HG03460 (cell line): ENCODE measurements at regions not wholly inside any gene's neighbourhood (a gene's known extent, or its start where the extent isn't known, plus 50 kb on each side); places are given as distances from the start of the nearest gene placed in this dataset.
"Not testable (repeated sequence)": the region's sequence is repeated elsewhere in the genome, so short reads cannot be mapped to it uniquely, and the experiment has no call there.

ENCODE experiments used
- ATAC-seq: cut with Tn5 transposase; IDR thresholded peaks from one replicate; pipeline ENCODE4 v1.9.1; 2021; ENCODE audit not compliant: unreplicated experiment

GRCh38 chr14:82872494-82872893 lies 1338.8 kb upstream of the SEL1L start:
- no peak for ATAC-seq

GRCh38 chr14:82878951-82879350 lies 1345.3 kb upstream of the SEL1L start:
- no peak for ATAC-seq

GRCh38 chr14:82879949-82880535 lies 1346.4 kb upstream of the SEL1L start:
- no peak for ATAC-seq

- no peak for ATAC-seq
Observed at GRCh38 chr14:82886670-82887069, 1353.0 kb upstream of the SEL1L start.

GRCh38 chr14:82889701-82890100 lies 1356.0 kb upstream of the SEL1L start:
- ATAC-seq, result no peak

GRCh38 chr14:82896476-82896875 lies 1362.8 kb upstream of the SEL1L start:
- no peak for ATAC-seq

- ATAC-seq, result no peak
Observed at GRCh38 chr14:82897469-82898308, 1364.0 kb upstream of the SEL1L start.

GRCh38 chr14:82905762-82906161 lies 1372.1 kb upstream of the SEL1L start:
- no peak for ATAC-seq

- ATAC-seq, result no peak
Observed at GRCh38 chr14:82911930-82912329, 1378.3 kb upstream of the SEL1L start.

- no peak for ATAC-seq
Observed at GRCh38 chr14:82913396-82913795, 1379.7 kb upstream of the SEL1L start.

- ATAC-seq, result no peak
Observed at GRCh38 chr14:82915381-82915780, 1381.7 kb upstream of the SEL1L start.

GRCh38 chr14:82935691-82936090 lies 1402.0 kb upstream of the SEL1L start:
- no peak for ATAC-seq

GRCh38 chr14:82951171-82951570 lies 1417.5 kb upstream of the SEL1L start:
- no peak for ATAC-seq

GRCh38 chr14:82963756-82964155 lies 1430.1 kb upstream of the SEL1L start:
- ATAC-seq, result no peak

- no peak for ATAC-seq
Observed at GRCh38 chr14:82987502-82988124, 1454.0 kb upstream of the SEL1L start.

GRCh38 chr14:82994547-82994946 lies 1460.9 kb upstream of the SEL1L start:
- ATAC-seq, result not testable (repeated sequence)

- ATAC-seq, result no peak
Observed at GRCh38 chr14:82999802-83000201, 1466.1 kb upstream of the SEL1L start.

GRCh38 chr14:83004456-83005006 lies 1470.9 kb upstream of the SEL1L start:
- ATAC-seq, result no peak

GRCh38 chr14:83006121-83006670 lies 1472.5 kb upstream of the SEL1L start:
- ATAC-seq, result no peak

- not testable (repeated sequence) for ATAC-seq
Observed at GRCh38 chr14:83007052-83007451, 1473.4 kb upstream of the SEL1L start.

- no peak for ATAC-seq
Observed at GRCh38 chr14:83007641-83008225, 1474.1 kb upstream of the SEL1L start.
